ENCODE measurements at regions not wholly inside any gene's neighbourhood (a gene's known extent, or its start where the extent isn't known, plus 50 kb on each side); places are given as distances from the start of the nearest gene placed in this dataset.

GRCh38 chr4:123497340-123497739 lies 100.7 kb downstream of the SPRY1 start:
- no peak for DNase-seq (ENCODE audit: low spot score)

GRCh38 chr4:123501733-123502132 lies 105.1 kb downstream of the SPRY1 start:
- DNase-seq (ENCODE audit: low spot score) = no peak

- DNase-seq (ENCODE audit: low spot score) = no peak
Observed at GRCh38 chr4:123503698-123504363, 107.2 kb downstream of the SPRY1 start.

GRCh38 chr4:123505095-123506010 lies 108.8 kb downstream of the SPRY1 start:
- DNase-seq (ENCODE audit: low spot score) = peak; percentile 75

DNA sequence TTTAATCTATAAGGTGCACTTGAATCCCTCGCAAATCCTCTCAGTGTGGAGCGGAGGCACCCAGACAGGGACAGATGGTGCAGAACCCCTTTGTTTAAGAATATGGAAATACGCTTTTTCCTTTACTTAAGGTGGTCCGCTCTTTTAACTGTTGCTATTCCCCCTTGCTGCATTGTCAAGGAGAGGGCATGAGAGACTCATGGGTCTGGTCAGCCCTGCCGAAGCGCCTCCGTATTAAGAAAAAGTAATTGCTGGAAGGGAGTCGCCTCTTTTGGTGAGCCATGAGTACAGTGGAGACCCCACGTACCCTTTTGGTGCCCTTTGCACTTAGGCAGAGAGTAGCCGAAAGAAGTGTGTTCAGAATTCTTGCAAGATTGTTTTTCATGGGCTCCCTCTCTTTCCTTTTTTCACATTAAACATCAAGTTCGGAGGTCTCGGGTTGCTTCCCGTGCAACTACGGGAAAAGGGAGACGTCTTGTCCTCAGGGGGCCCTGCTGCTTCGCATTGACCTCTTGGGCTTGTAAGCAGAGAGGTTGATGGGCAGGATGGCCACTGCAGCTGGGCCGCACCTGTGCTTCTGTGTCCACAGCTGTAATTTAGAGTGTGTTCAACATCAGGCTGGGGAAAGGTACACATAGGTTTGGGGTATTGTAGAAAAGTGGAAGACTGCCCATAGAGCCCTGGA lies 109.6 kb downstream of the SPRY1 start:
- no peak for DNase-seq (ENCODE audit: low spot score)

DNA sequence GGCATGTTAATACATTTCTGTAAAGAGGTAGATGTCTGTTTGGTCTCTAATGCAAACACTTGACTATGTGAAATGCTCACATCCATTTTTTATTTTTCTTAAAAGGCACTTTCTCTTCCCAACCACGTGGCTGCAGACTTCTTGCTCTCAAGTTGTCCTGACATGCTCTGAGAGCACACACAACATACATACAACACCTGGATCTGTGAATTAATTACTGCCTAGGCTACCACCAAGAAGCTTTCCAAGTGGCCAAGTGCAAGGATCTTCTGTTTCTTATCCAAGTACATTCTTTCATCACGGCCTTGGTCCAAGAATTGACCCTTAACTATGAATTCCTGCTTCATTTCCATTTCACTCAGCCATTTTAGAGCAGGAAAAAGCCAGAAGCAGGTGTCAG lies 110.8 kb downstream of the SPRY1 start:
- no peak for DNase-seq (ENCODE audit: low spot score)

DNA sequence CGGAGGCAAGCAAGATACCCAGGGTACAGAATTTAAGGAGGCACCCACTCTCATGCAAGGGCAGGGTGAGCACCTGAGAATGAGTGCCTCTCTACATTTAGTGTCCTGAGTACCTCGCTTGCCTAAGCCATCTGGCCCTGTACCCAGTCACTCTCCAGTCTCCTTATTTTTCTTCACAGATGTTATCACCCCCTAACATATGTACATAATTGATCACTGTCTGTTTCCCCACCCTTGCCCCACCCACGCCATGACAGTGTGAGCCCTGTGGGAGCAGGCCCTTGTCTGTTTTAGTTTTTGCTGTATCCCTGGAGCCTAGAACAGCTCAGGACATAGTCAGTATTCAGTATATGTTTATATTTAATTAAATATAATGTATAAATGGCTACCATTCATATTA lies 113.6 kb downstream of the SPRY1 start:
- no peak for DNase-seq (ENCODE audit: low spot score)

DNA sequence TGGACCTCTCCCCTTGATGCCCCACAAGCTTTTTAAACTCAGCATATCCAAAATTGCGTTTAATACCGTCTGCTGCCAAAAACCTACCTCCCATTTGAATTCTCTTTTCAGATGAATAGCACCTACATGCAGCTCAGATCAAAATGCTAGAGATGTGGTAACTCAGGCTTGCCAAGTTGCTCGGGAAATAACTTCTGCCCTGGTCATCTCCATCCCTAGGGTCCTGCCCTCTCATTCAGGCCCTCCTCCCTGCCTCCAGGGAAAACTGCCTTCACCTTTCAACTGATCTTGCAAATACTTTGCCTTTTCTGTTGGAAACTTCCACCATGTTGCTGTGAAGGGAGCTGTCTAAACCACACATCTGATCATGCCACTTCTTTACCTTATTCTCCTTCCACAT lies 114.1 kb downstream of the SPRY1 start:
- no peak for DNase-seq (ENCODE audit: low spot score)

DNA sequence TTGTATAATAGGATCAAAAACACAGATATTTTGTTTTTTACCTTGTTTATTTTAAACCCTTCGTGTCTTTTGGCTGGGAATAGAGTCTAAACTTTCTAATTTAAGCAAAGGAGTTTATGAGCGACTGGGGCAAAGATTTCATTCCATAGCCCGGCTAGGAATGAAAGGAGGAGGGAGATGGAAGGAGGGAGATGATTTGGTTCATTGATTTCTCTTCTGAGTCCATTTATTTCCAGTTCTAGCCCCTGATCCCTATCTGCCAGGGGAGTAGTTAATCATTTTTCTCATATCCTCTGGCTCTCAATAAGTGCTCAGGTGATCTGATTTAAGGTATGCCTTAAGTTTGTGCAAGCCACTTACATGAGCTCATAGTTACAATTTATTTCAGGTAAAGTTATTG lies 120.0 kb downstream of the SPRY1 start:
- no peak for DNase-seq (ENCODE audit: low spot score)

- no peak for DNase-seq (ENCODE audit: low spot score)
Observed at GRCh38 chr4:123517176-123517575, 120.6 kb downstream of the SPRY1 start.

GRCh38 chr4:123517971-123518370 lies 121.4 kb downstream of the SPRY1 start:
- no peak for DNase-seq (ENCODE audit: low spot score)

DNA sequence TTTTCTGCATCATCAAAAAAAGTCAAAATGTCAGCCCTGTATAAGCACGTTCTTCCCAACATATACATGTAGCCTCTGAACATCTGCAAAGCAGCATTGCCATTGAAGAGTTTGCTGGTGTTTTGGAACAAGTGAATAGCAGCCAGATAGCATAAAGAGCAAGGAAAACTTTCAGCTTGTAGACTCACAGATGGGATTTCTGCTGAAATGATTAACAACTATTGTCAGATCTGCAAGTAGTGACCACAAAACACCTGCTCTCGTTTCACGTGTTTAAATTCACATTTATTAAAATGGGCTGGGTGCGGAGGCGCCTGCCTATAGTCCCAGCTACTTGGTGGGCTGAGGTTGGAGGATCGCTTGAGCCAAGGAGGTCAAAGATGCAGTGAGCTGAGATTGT lies 123.7 kb downstream of the SPRY1 start:
- no peak for DNase-seq (ENCODE audit: low spot score)

DNA sequence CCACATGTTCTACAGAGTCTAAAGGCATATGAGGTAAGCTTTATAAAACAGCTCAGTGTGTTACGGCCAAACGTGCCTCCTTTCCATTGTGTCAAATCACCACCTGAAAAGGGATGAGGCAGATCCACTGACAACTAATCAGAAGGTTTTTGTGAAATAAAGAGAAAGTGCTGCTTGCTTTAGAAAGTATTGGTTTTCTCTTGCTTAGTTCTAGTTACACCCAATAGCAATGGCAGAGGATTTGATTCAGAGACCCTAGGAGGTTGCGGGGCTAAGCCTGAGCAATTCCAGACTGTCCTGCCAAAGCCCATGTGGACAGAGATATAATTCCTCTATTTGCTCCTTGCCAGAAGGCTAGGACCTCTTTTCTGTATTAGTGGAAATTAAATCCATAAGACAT lies 125.5 kb downstream of the SPRY1 start:
- DNase-seq (ENCODE audit: low spot score) = no peak

GRCh38 chr4:123522646-123523045 lies 126.1 kb downstream of the SPRY1 start:
- no peak for DNase-seq (ENCODE audit: low spot score)

- no peak for DNase-seq (ENCODE audit: low spot score)
Observed at GRCh38 chr4:123524958-123525628, 128.5 kb downstream of the SPRY1 start.

DNA sequence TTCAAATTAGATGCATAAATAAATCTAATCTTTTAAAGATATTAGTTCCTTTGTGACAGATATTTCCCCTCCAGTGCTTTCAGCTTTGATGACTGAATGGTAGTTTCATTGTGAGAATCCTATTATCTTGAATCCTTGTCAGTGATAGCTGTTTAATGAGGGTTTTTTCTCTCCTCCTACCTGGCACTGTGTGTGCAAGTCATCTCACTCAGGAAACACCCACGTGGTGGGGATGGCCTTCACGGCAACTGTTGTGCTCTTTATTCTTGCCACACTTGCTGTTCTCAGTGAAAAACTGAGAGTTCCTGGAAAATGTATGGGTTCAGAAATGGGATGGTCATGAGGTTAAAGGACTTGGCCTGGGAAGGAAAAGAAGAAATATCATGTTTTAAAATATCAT lies 129.9 kb downstream of the SPRY1 start:
- no peak for DNase-seq (ENCODE audit: low spot score)

GRCh38 chr4:123528501-123529277 lies 132.1 kb downstream of the SPRY1 start:
- no peak for DNase-seq (ENCODE audit: low spot score)

DNA sequence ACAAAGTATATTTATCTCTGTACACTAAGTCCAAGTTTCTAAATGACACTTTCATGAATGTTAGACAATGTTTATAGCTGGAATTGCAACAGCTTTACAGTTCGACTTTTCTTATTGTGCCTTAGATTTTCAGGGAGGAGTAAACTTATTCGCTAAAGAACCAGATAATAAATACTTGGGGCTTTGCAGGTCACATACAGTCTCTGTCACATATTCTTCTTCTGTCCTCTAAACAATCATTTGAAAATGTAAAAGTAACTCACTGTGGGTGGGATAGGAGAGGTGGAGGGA lies 132.6 kb downstream of the SPRY1 start:
- no peak for DNase-seq (ENCODE audit: low spot score)

GRCh38 chr4:123530357-123530756 lies 133.8 kb downstream of the SPRY1 start:
- DNase-seq (ENCODE audit: low spot score) = no peak

DNA sequence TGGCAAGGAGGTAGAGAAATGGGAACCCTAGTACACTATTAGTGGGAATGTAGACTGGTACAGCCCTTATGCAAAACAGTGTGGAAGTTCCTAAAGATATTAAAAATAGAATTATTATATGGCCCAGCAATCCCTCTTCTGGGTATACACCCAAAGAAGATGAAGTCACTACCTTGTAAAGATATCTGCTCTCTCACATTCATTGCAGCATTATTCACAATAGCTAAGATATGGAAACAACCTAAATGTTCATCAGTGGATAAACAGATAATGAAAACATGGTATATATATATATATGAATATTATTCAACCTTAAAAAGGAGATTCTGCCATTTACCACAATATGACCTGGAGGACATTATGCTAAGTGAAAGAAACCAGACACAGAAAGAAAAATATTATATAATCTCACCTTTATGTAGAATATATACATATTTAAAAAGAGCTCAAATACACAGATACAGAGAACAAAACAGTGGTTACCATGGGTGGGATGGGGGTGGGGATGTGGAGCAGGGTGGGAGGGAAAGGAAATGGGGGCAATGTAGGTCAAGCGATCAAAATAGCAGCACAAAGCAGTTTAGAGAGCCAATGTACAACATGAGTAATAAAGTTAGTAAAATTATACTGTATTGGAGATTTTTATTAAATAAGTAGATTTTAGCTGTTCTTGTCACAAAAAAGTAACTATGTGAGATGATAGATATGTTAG lies 138.6 kb downstream of the SPRY1 start:
- DNase-seq (ENCODE audit: low spot score) = no peak

GRCh38 chr4:123536225-123536624 lies 139.6 kb downstream of the SPRY1 start:
- DNase-seq (ENCODE audit: low spot score) = no peak
